ENCODE measurements at regions not wholly inside any gene's neighbourhood (a gene's known extent, or its start where the extent isn't known, plus 50 kb on each side); places are given as distances from the start of the nearest gene placed in this dataset.

GRCh38 chr11:19392321-19392720 lies 151.6 kb upstream of the E2F8 start:
- Histone ChIP-seq H3K27me3 (ENCODE audit: insufficient read depth, low read length) (no peaks in the 10 kb centered on the region), H3K27ac (ENCODE audit: low read depth, low read length) (no peak overlapping the region), H3K9me3 (ENCODE audit: control insufficient read depth in 1 of 2, low read length in 2 of 2) (no peaks in the 10 kb centered on the region), H3K4me1 (ENCODE audit: insufficient read depth, low read length) (no peaks in the 10 kb centered on the region), H3K36me3 (ENCODE audit: insufficient read depth, low read length) (no peaks in the 10 kb centered on the region), H3K4me3 (ENCODE audit: low read length in 2 of 2) (no peak overlapping the region)
- ChIA-PET POLR2A (ENCODE audit: partially characterized antibody) (no interaction called here), CTCF (ENCODE audit: partially characterized antibody) (no interaction called here)
- H3K27ac Mint-ChIP-seq, result no peak overlapping the region
- H3K4me1 Mint-ChIP-seq, result peaks cover 0 to 3% (median under 1%) of the 10 kb centered on the region in 4 donors
- intact Hi-C loops (cut with micrococcal nuclease), result no loop called here
- no peaks in the 10 kb centered on the region for H3K36me3 Mint-ChIP-seq
- no peak for DNase-seq
- peaks cover 2 to 12% of the 10 kb centered on the region in 2 donors for H3K27me3 Mint-ChIP-seq
- peaks cover 0 to 6% (median 2%) of the 10 kb centered on the region in 8 donors for H3K9me3 Mint-ChIP-seq
- H3K4me3 Mint-ChIP-seq, result no peak overlapping the region

GRCh38 chr11:19391652-19392051 lies 150.9 kb upstream of the E2F8 start:
- intact Hi-C loops (cut with micrococcal nuclease), result no loop called here
- Histone ChIP-seq H3K4me3 (ENCODE audit: low read length in 2 of 2) (no peak overlapping the region), H3K36me3 (ENCODE audit: insufficient read depth, low read length) (no peaks in the 10 kb centered on the region), H3K9me3 (ENCODE audit: control insufficient read depth in 1 of 2, low read length in 2 of 2) (no peaks in the 10 kb centered on the region), H3K27me3 (ENCODE audit: insufficient read depth, low read length) (no peaks in the 10 kb centered on the region), H3K4me1 (ENCODE audit: insufficient read depth, low read length) (no peaks in the 10 kb centered on the region), H3K27ac (ENCODE audit: low read depth, low read length) (no peak overlapping the region)
- ChIA-PET POLR2A (ENCODE audit: partially characterized antibody) (no interaction called here), CTCF (ENCODE audit: partially characterized antibody) (no interaction called here)
- Mint-ChIP-seq H3K36me3 (no peaks in the 10 kb centered on the region), H3K9me3 (peaks cover 0 to 6% (median 2%) of the 10 kb centered on the region in 8 donors), H3K27me3 (peaks cover 6 to 15% of the 10 kb centered on the region in 2 donors), H3K4me3 (no peak overlapping the region), H3K27ac (no peak overlapping the region), H3K4me1 (peaks cover 0 to 3% (median under 1%) of the 10 kb centered on the region in 4 donors)
- no peak for DNase-seq

GRCh38 chr11:19391026-19391425 lies 150.3 kb upstream of the E2F8 start:
- H3K4me3 ChIP-seq (ENCODE audit: low read length in 2 of 2), result no peak overlapping the region
- ChIA-PET POLR2A (ENCODE audit: partially characterized antibody) (no interaction called here), CTCF (ENCODE audit: partially characterized antibody) (no interaction called here)
- H3K4me1 ChIP-seq (ENCODE audit: insufficient read depth, low read length), result no peaks in the 10 kb centered on the region
- no peaks in the 10 kb centered on the region for H3K36me3 ChIP-seq (ENCODE audit: insufficient read depth, low read length)
- H3K27me3 Mint-ChIP-seq, result peaks cover 6 to 15% of the 10 kb centered on the region in 2 donors
- H3K27ac Mint-ChIP-seq, result no peak overlapping the region
- no peak overlapping the region for H3K27ac ChIP-seq (ENCODE audit: low read depth, low read length)
- H3K9me3 ChIP-seq (ENCODE audit: control insufficient read depth in 1 of 2, low read length in 2 of 2), result no peaks in the 10 kb centered on the region
- DNase-seq, result no peak
- H3K9me3 Mint-ChIP-seq, result peaks cover 0 to 6% (median 2%) of the 10 kb centered on the region in 8 donors
- H3K36me3 Mint-ChIP-seq, result no peaks in the 10 kb centered on the region
- H3K27me3 ChIP-seq (ENCODE audit: insufficient read depth, low read length), result no peaks in the 10 kb centered on the region
- H3K4me1 Mint-ChIP-seq, result peaks cover 0 to 3% (median under 1%) of the 10 kb centered on the region in 4 donors
- no peak overlapping the region for H3K4me3 Mint-ChIP-seq
- intact Hi-C loops (cut with micrococcal nuclease), result no loop called here

GRCh38 chr11:19389787-19390303 lies 149.1 kb upstream of the E2F8 start:
- POLR2A ChIA-PET (ENCODE audit: partially characterized antibody), result no interaction called here
- H3K27me3 Mint-ChIP-seq, result peaks cover 6 to 13% of the 10 kb centered on the region in 2 donors
- intact Hi-C loops (cut with micrococcal nuclease), result no loop called here

GRCh38 chr11:19382131-19382611 lies 141.4 kb upstream of the E2F8 start:
- CTCF ChIA-PET (ENCODE audit: partially characterized antibody), result no interaction called here
- Mint-ChIP-seq H3K27ac (no peak overlapping the region), H3K4me3 (no peak overlapping the region), H3K27me3 (peaks cover 13 to 16% of the 10 kb centered on the region in 2 donors), H3K36me3 (no peaks in the 10 kb centered on the region), H3K9me3 (peaks cover 0 to 3% (median 0%) of the 10 kb centered on the region in 8 donors), H3K4me1 (no peaks in the 10 kb centered on the region)
- H3K4me3 ChIP-seq (ENCODE audit: low read length in 2 of 2), result no peak overlapping the region
- DNase-seq, result no peak
- H3K36me3 ChIP-seq (ENCODE audit: insufficient read depth, low read length), result no peaks in the 10 kb centered on the region
- H3K27ac ChIP-seq (ENCODE audit: low read depth, low read length), result no peak overlapping the region
- intact Hi-C loops (cut with micrococcal nuclease), result no loop called here
- no peaks in the 10 kb centered on the region for H3K27me3 ChIP-seq (ENCODE audit: insufficient read depth, low read length)
- H3K9me3 ChIP-seq (ENCODE audit: control insufficient read depth in 1 of 2, low read length in 2 of 2), result no peaks in the 10 kb centered on the region
- no peaks in the 10 kb centered on the region for H3K4me1 ChIP-seq (ENCODE audit: insufficient read depth, low read length)
- POLR2A ChIA-PET (ENCODE audit: partially characterized antibody), result no interaction called here

More at GRCh38 chr11:19389787-19390303, 149.1 kb upstream of the E2F8 start:
- H3K27ac Mint-ChIP-seq, result no peak overlapping the region
- H3K4me1 ChIP-seq (ENCODE audit: insufficient read depth, low read length), result no peaks in the 10 kb centered on the region
- DNase-seq, result no peak
- no peaks in the 10 kb centered on the region for H3K36me3 ChIP-seq (ENCODE audit: insufficient read depth, low read length)
- no peak overlapping the region for H3K27ac ChIP-seq (ENCODE audit: low read depth, low read length)
- H3K4me3 ChIP-seq (ENCODE audit: low read length in 2 of 2), result no peak overlapping the region
- H3K4me3 Mint-ChIP-seq, result no peak overlapping the region
- H3K4me1 Mint-ChIP-seq, result peaks cover 0 to 3% (median under 1%) of the 10 kb centered on the region in 4 donors
- peaks cover 0 to 6% (median 2%) of the 10 kb centered on the region in 8 donors for H3K9me3 Mint-ChIP-seq
- no peaks in the 10 kb centered on the region for H3K9me3 ChIP-seq (ENCODE audit: control insufficient read depth in 1 of 2, low read length in 2 of 2)
- no peaks in the 10 kb centered on the region for H3K36me3 Mint-ChIP-seq
- CTCF ChIA-PET (ENCODE audit: partially characterized antibody), result no interaction called here
- H3K27me3 ChIP-seq (ENCODE audit: insufficient read depth, low read length), result no peaks in the 10 kb centered on the region

GRCh38 chr11:19380375-19380774 lies 139.6 kb upstream of the E2F8 start:
- peaks cover 11 to 13% of the 10 kb centered on the region in 2 donors for H3K27me3 Mint-ChIP-seq
- intact Hi-C loops (cut with micrococcal nuclease), result no loop called here

GRCh38 chr11:19379465-19379864 lies 138.7 kb upstream of the E2F8 start:
- Histone ChIP-seq H3K27ac (ENCODE audit: low read depth, low read length) (no peak overlapping the region), H3K36me3 (ENCODE audit: insufficient read depth, low read length) (no peaks in the 10 kb centered on the region), H3K9me3 (ENCODE audit: control insufficient read depth in 1 of 2, low read length in 2 of 2) (no peaks in the 10 kb centered on the region), H3K4me3 (ENCODE audit: low read length in 2 of 2) (no peak overlapping the region), H3K4me1 (ENCODE audit: insufficient read depth, low read length) (no peaks in the 10 kb centered on the region), H3K27me3 (ENCODE audit: insufficient read depth, low read length) (no peaks in the 10 kb centered on the region)
- Mint-ChIP-seq H3K4me1 (no peaks in the 10 kb centered on the region), H3K36me3 (no peaks in the 10 kb centered on the region), H3K9me3 (peaks cover 0 to 3% (median 0%) of the 10 kb centered on the region in 8 donors), H3K27ac (no peak overlapping the region), H3K27me3 (peaks cover 14 to 17% of the 10 kb centered on the region in 2 donors), H3K4me3 (no peak overlapping the region)
- intact Hi-C loops (cut with micrococcal nuclease), result no loop called here
- DNase-seq, result no peak
- POLR2A ChIA-PET (ENCODE audit: partially characterized antibody), result no interaction called here
- CTCF ChIA-PET (ENCODE audit: partially characterized antibody), result no interaction called here

More at GRCh38 chr11:19380375-19380774, 139.6 kb upstream of the E2F8 start:
- no peak for DNase-seq
- POLR2A ChIA-PET (ENCODE audit: partially characterized antibody), result no interaction called here
- CTCF ChIA-PET (ENCODE audit: partially characterized antibody), result no interaction called here
- Histone ChIP-seq H3K27me3 (ENCODE audit: insufficient read depth, low read length) (no peaks in the 10 kb centered on the region), H3K4me1 (ENCODE audit: insufficient read depth, low read length) (no peaks in the 10 kb centered on the region), H3K4me3 (ENCODE audit: low read length in 2 of 2) (no peak overlapping the region), H3K36me3 (ENCODE audit: insufficient read depth, low read length) (no peaks in the 10 kb centered on the region), H3K9me3 (ENCODE audit: control insufficient read depth in 1 of 2, low read length in 2 of 2) (no peaks in the 10 kb centered on the region), H3K27ac (ENCODE audit: low read depth, low read length) (no peak overlapping the region)
- Mint-ChIP-seq H3K4me1 (no peaks in the 10 kb centered on the region), H3K4me3 (no peak overlapping the region), H3K27ac (no peak overlapping the region), H3K36me3 (no peaks in the 10 kb centered on the region), H3K9me3 (peaks cover 0 to 3% (median 0%) of the 10 kb centered on the region in 8 donors)
